ENCODE measurements at regions not wholly inside any gene's neighbourhood (a gene's known extent, or its start where the extent isn't known, plus 50 kb on each side); places are given as distances from the start of the nearest gene placed in this dataset.

DNA sequence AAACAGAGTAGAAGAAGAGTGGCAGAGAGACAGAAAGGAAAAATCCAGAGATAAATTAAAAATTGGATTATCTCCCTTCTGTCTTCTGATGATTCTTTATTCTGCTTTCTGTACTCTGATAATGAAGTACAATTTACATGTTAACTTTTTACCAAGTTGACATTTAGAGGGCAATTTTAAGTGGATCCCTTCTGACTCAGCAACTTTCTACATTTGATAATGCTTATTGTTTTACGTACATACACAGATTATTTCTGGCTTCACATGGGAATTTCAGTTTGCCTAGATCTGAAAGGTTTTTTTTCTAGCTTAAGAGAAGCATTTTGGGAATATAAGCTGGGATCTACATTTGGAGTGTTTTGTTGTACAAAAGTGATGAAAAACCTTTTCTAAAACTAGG is 491.3 kb downstream of the OTOL1 start:
- Mint-ChIP-seq H3K4me1 (no peaks in the 10 kb centered on the region), H3K36me3 (no peaks in the 10 kb centered on the region), H3K27me3 (no peaks in the 10 kb centered on the region), H3K9me3 (peaks cover 4 to 6% (median 4%) of the 10 kb centered on the region in 3 donors), H3K4me3 (no peak overlapping the region), H3K27ac (no peak overlapping the region)

DNA sequence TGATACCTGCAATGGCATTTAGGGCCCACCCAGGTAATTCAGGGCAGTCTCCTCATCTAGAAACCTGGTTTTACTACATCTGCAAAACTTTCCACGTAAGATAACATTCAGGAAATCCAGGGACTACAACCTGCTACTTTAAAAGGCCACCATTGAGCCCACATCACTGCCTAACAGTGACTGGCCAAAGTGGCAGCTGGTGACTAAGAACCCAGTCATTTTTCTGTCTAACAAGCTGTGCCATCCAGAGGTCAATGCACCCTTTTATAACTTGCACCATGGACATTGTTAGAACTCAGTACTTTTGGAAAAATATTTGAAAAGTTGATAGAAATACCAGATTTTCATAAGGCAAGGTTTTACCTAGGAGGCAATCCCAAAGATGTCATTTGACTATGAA is 492.4 kb downstream of the OTOL1 start:
- Mint-ChIP-seq H3K4me3 (no peak overlapping the region), H3K36me3 (no peaks in the 10 kb centered on the region), H3K9me3 (peaks cover 4 to 6% (median 4%) of the 10 kb centered on the region in 3 donors), H3K27me3 (no peaks in the 10 kb centered on the region), H3K4me1 (no peaks in the 10 kb centered on the region), H3K27ac (no peak overlapping the region)

DNA sequence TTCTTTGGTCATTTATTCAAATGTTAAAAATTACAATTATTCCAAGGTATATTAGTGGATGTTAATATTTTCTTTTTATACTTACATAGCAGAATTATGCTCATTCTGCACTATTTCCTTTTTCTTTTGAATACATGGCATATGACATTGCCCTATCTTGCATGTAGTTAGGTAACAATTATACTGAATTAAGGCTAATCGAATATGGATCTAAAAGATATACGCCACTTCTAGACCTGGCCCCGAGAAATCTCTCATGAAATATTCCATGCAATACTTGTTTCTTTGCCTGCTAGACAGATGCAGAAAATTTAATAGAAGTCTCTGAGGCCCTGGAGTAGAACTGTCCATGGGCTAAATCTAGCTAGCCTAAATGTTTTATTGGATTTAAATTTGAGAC is 493.4 kb downstream of the OTOL1 start:
- no peaks in the 10 kb centered on the region for H3K27me3 Mint-ChIP-seq
- H3K36me3 Mint-ChIP-seq = no peaks in the 10 kb centered on the region
- H3K4me3 Mint-ChIP-seq = no peak overlapping the region

DNA sequence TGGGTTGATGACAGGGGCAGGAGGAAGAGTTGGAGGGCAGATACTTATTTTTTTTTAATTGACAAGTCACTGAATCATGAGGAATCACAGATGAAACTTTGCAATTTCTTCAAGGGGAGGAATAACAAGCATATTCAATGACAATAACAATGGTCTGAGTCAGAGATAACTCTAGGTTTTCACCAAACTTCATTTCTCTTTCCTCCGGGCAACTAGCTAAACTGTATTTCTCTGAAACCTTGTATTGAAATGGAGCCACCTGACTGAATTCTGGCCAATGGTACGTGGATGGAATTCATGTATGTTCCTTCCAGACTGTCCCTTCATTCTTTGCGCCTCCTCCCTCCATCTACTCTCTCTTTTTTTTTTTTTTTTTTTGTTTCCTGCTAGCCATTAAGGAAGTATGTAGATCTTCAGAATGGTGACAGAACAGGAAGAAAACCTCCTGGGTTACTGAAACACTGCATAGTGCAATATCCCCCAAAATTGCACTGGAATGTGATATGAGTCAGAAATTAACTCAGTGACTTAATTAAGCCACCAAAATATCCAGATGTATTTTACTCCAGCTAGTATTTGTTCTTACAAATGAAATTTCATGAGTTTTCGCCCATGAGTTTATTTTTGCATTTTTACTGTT is 495.4 kb downstream of the OTOL1 start:
- H3K36me3 Mint-ChIP-seq = no peaks in the 10 kb centered on the region
- no peak overlapping the region for H3K4me3 Mint-ChIP-seq
- peaks cover 0 to 10% (median 6%) of the 10 kb centered on the region in 3 donors for H3K9me3 Mint-ChIP-seq
- no peaks in the 10 kb centered on the region for H3K27me3 Mint-ChIP-seq
- no peak overlapping the region for H3K27ac Mint-ChIP-seq
- H3K4me1 Mint-ChIP-seq = peaks cover 0 to 2% (median 0%) of the 10 kb centered on the region in 3 donors

More for the DNA sequence above, 493.4 kb downstream of the OTOL1 start:
- Mint-ChIP-seq H3K4me1 (no peaks in the 10 kb centered on the region), H3K27ac (no peak overlapping the region), H3K9me3 (peaks cover 3 to 6% (median 4%) of the 10 kb centered on the region in 3 donors)

DNA sequence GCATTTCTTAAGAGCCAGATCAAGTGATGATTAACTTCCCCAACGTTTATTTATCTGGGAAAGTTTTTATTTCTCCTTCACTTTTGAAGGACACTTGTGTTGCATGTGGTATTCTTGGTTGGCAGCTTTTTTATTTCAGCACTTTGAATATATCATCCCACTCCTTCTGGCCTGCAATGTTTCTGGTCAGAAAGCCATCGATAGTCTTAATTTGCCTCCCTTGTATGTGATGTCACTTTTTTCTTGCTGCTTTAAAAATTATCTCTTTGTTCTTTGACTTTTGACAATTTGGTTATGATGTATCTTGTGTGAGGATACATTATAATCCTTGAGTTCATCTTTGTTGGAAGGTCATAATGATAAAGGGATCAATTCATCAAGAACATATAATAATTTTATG is 503.2 kb downstream of the OTOL1 start:
- H3K27ac Mint-ChIP-seq = no peak overlapping the region
- H3K4me3 Mint-ChIP-seq = no peak overlapping the region
- H3K9me3 Mint-ChIP-seq = peaks cover 2 to 27% (median 10%) of the 10 kb centered on the region in 3 donors
- H3K27me3 Mint-ChIP-seq = no peaks in the 10 kb centered on the region
- peaks cover 0 to 2% (median 0%) of the 10 kb centered on the region in 3 donors for H3K4me1 Mint-ChIP-seq
- H3K36me3 Mint-ChIP-seq = no peaks in the 10 kb centered on the region

DNA sequence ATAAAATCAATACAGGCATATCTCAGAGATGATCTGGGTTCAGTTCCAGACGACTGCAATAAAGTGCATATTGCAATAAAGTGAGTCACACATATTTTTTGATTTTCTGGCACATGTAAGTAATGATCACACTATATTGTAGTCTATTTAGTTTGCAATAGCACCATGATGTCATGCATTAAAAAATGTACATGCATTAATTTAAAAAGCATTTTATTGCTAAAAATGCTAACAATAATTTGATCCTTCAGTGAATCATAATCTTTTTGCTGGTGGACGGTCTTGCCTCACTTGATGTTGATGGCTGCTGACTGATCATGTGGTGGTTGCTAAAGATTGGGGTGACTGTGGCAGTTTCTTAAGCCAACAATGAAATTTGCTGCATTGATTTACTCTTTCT is 511.1 kb downstream of the OTOL1 start:
- Mint-ChIP-seq H3K4me1 (no peaks in the 10 kb centered on the region), H3K36me3 (no peaks in the 10 kb centered on the region), H3K27ac (no peak overlapping the region), H3K27me3 (no peaks in the 10 kb centered on the region), H3K9me3 (peaks cover 0 to 5% (median 1%) of the 10 kb centered on the region in 3 donors), H3K4me3 (no peak overlapping the region)

GRCh38 chr3:162012633-162013032 is 516.0 kb downstream of the OTOL1 start:
- H3K4me1 Mint-ChIP-seq = no peaks in the 10 kb centered on the region
- no peaks in the 10 kb centered on the region for H3K36me3 Mint-ChIP-seq
- no peak overlapping the region for H3K27ac Mint-ChIP-seq
- peaks cover 0 to 13% (median 1%) of the 10 kb centered on the region in 3 donors for H3K9me3 Mint-ChIP-seq
- no peaks in the 10 kb centered on the region for H3K27me3 Mint-ChIP-seq
- H3K4me3 Mint-ChIP-seq = no peak overlapping the region

- Mint-ChIP-seq H3K36me3 (no peaks in the 10 kb centered on the region), H3K27me3 (no peaks in the 10 kb centered on the region), H3K27ac (no peak overlapping the region), H3K4me3 (no peak overlapping the region), H3K4me1 (no peaks in the 10 kb centered on the region), H3K9me3 (peaks cover 0 to 13% (median 1%) of the 10 kb centered on the region in 3 donors)
Measured at GRCh38 chr3:162014284-162014683, 517.7 kb downstream of the OTOL1 start.

DNA sequence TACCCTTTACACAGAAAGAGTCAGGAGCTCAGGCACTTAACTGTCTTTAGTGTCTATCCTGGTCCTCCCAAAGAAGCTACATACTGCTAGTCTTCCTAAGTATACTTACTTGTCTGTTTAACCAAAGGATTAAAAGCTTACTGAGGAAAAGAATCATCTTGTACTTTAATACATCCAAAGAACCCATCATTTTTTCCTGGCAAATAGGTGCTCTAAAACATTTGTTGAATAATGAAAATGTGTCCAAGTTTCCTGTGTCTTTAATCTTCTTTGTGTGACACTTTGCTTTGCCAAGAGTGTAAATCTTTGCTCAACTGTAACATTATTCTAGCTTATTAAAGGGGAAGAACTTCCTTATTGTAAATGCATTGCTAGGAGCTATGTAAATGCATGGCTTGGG is 519.2 kb downstream of the OTOL1 start:
- H3K4me3 Mint-ChIP-seq = no peak overlapping the region
- H3K27ac Mint-ChIP-seq = no peak overlapping the region
- no peaks in the 10 kb centered on the region for H3K36me3 Mint-ChIP-seq
- H3K27me3 Mint-ChIP-seq = no peaks in the 10 kb centered on the region
- H3K4me1 Mint-ChIP-seq = no peaks in the 10 kb centered on the region
- H3K9me3 Mint-ChIP-seq = peaks cover 0 to 12% (median 1%) of the 10 kb centered on the region in 3 donors

DNA sequence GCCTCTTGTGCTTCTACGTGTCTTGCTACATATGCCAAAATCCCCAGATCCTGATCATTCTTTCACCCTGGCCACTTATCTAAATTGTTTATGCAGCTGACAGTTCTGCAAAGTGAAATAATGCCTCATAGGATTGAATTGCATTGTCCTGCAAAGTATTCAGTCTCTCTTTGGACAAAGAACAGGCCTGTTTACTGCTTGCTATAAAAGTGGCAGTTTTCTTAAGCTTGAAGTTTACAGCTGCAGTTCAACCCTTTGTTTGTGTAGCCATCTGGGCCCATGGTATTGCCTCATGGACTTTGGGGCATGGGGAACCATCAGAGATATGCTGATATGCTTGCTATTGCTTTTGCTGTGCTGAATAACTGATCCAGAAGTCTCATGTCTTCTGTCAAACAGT is 523.2 kb downstream of the OTOL1 start:
- Mint-ChIP-seq H3K9me3 (peaks cover 0 to 15% (median 0%) of the 10 kb centered on the region in 3 donors), H3K4me3 (no peak overlapping the region), H3K36me3 (no peaks in the 10 kb centered on the region), H3K27me3 (no peaks in the 10 kb centered on the region), H3K27ac (no peak overlapping the region), H3K4me1 (no peaks in the 10 kb centered on the region)

DNA sequence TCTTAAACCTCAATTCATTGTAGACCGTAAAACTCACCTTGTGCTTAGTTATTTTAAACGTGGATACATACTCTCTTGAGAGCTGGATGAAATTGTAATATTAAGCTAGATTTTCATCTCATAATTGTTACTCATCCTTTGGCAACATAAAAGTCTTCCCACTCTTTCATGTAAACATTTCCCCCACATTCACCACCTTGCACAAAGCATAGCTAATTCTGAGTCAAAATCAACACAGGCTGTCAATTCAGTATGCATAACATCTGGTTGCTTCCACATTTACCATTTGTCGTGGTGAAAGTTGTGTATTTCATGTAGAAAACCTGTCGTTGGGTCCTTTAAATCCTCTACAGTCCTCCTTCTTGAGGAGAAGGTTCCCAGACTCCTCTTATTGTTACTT is 524.6 kb downstream of the OTOL1 start:
- H3K27me3 Mint-ChIP-seq = no peaks in the 10 kb centered on the region
- H3K4me3 Mint-ChIP-seq = no peak overlapping the region
- H3K27ac Mint-ChIP-seq = no peak overlapping the region
- H3K9me3 Mint-ChIP-seq = peaks cover 0 to 7% (median 1%) of the 10 kb centered on the region in 3 donors
- no peaks in the 10 kb centered on the region for H3K4me1 Mint-ChIP-seq
- H3K36me3 Mint-ChIP-seq = no peaks in the 10 kb centered on the region

DNA sequence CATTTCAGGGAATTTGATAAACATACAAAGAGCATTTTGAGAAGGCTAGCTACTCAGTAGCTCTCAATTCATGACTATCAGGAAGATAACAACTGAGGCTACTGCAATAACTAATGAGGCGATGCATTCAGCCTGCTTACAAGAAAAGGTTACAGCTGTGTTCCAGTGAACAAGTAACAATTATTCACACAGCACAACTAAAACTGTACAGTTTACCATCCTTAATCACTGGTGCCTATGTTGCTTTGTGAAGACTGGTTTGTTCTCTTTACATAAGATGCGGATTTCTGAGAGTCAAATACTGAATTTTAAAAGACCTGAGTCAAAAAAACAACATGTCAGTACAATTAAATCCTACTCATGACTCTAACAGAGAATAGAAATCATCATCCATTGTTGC is 526.3 kb downstream of the OTOL1 start:
- H3K27ac Mint-ChIP-seq = no peak overlapping the region
- no peaks in the 10 kb centered on the region for H3K27me3 Mint-ChIP-seq
- peaks cover 0 to 13% (median 1%) of the 10 kb centered on the region in 3 donors for H3K9me3 Mint-ChIP-seq
- H3K4me3 Mint-ChIP-seq = no peak overlapping the region
- no peaks in the 10 kb centered on the region for H3K4me1 Mint-ChIP-seq
- H3K36me3 Mint-ChIP-seq = no peaks in the 10 kb centered on the region

DNA sequence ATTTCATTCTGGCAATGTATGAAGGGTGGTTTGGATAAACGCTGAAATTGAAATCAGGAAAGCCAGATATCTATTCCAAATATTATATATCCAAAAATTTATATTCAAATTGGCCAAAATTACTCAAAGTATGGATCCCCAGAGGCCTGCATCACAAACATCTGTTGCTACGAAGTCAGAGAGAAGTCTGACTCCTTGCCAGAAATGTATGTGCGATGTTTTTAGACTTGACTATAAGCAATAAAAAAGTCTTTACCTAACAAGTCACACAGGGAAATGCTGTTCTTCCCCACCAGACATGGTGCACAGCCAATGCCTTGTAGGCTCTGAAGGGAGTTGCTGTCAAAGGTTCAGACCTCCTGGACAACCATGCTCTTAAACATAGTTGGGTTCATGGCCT is 533.1 kb downstream of the OTOL1 start:
- peaks cover 0 to 15% (median 6%) of the 10 kb centered on the region in 3 donors for H3K9me3 Mint-ChIP-seq
- H3K36me3 Mint-ChIP-seq = no peaks in the 10 kb centered on the region
- no peak overlapping the region for H3K27ac Mint-ChIP-seq
- no peaks in the 10 kb centered on the region for H3K4me1 Mint-ChIP-seq
- H3K27me3 Mint-ChIP-seq = no peaks in the 10 kb centered on the region
- no peak overlapping the region for H3K4me3 Mint-ChIP-seq

DNA sequence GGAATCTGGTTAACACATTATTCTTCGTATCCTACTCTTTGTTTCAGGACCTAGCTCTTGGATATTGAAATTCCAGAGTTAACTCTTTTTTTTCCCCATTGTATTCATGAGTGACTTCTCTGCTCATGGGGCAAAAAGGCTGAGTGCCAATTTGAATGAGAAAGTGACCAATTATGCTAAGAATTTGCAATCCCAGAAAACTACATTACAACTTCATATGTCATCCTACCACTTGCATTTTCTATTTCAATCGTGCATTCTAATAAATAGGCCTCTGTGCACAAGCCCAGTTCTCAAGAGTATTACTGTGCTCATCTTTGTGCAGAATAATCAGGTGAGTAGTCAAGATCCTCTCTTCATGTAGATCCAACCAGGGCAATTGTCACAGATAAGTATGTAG is 537.8 kb downstream of the OTOL1 start:
- peaks cover 0 to 6% (median 4%) of the 10 kb centered on the region in 3 donors for H3K9me3 Mint-ChIP-seq
- H3K4me1 Mint-ChIP-seq = no peaks in the 10 kb centered on the region
- H3K27me3 Mint-ChIP-seq = no peaks in the 10 kb centered on the region
- no peak overlapping the region for H3K4me3 Mint-ChIP-seq
- no peaks in the 10 kb centered on the region for H3K36me3 Mint-ChIP-seq
- no peak overlapping the region for H3K27ac Mint-ChIP-seq

GRCh38 chr3:162041622-162042021 is 545.0 kb downstream of the OTOL1 start:
- Mint-ChIP-seq H3K4me1 (no peaks in the 10 kb centered on the region), H3K4me3 (no peak overlapping the region), H3K36me3 (no peaks in the 10 kb centered on the region), H3K9me3 (no peaks in the 10 kb centered on the region), H3K27ac (no peak overlapping the region), H3K27me3 (no peaks in the 10 kb centered on the region)

DNA sequence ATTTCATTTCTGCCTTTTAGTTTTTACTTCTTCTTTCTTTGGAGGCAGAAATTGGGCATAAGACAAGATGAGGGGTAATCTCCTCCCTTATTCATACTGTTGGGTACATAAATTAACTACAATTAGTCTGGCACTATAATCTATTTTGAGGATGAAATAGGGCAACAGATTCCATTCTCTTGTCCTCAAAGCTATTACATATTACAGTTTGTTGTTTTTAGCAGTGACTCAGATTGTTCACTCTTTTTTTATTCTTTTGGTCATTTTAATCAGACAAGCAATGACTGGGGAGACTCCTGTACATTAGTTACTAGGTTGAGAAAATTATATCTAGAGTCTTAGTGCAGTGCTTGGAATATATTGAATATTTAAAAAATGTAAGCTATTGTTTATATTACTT is 556.0 kb downstream of the OTOL1 start:
- no peak overlapping the region for H3K27ac Mint-ChIP-seq
- H3K27me3 Mint-ChIP-seq = no peaks in the 10 kb centered on the region
- no peak overlapping the region for H3K4me3 Mint-ChIP-seq
- peaks cover 0 to 1% (median 0%) of the 10 kb centered on the region in 3 donors for H3K4me1 Mint-ChIP-seq
- no peaks in the 10 kb centered on the region for H3K36me3 Mint-ChIP-seq
- H3K9me3 Mint-ChIP-seq = peaks cover 0 to 7% (median 2%) of the 10 kb centered on the region in 3 donors
